Stomach (tissue), 4 donors: ENCODE measurements at regions not wholly inside any gene's neighbourhood (a gene's known extent, or its start where the extent isn't known, plus 50 kb on each side); places are given as distances from the start of the nearest gene placed in this dataset.

ENCODE experiments used
- CTCF ChIP-seq, 7 experiments: fragments of 450-650 bp in 4 of 7; fragments of 200-600 bp in 3 of 7; sonication (generic) in 3 of 7; IDR thresholded peaks; one replicate each; pipeline ENCODE4 v1.5.1; 2016 to 2019; ENCODE audit warnings: antibody characterized with exemption in 7 of 7, control low read depth in 2 of 7, mild to moderate bottlenecking in 1 of 7
- POLR2A ChIP-seq, 4 donors: fragments of 450-650 bp; IDR thresholded peaks; one replicate each; pipeline ENCODE4 v1.6.1; 2016; ENCODE audit warnings: antibody characterized with exemption in 4 of 4, control low read depth in 2 of 4, mild to moderate bottlenecking in 1 of 4, moderate library complexity in 1 of 4
- POLR2AphosphoS5 ChIP-seq, 3 donors: sonication (generic); formaldehyde crosslinking; IDR thresholded peaks; one replicate each; pipeline ENCODE4 v1.6.1; 2016; ENCODE audit warnings: antibody characterized with exemption in 3 of 3

- TF ChIP-seq CTCF (IDR thresholded peaks at IDR 0.05), result no peak
- no peak for TF ChIP-seq POLR2AphosphoS5 (IDR thresholded peaks at IDR 0.05)
- no peak for TF ChIP-seq POLR2A (IDR thresholded peaks at IDR 0.05)
These were observed 57.3 kb upstream of the PHLPP1 start for GRCh38 chr18:62658028-62658427.
